CD4-positive, alpha-beta T cell (primary cell): ENCODE measurements at regions not wholly inside any gene's neighbourhood (a gene's known extent, or its start where the extent isn't known, plus 50 kb on each side); places are given as distances from the start of the nearest gene placed in this dataset.

Experiments
- ATAC-seq: fragments of 200-7000 bp; cut with Tn5 transposase; one replicate; pipeline ENCODE4 v1.10.0; 2022; ENCODE audit warnings: mild to moderate bottlenecking; ENCODE audit not compliant: poor library complexity
- CTCF ChIA-PET: fragments of 350-600 bp; sonication (Branson Sonifier 250); formaldehyde crosslinking; loops from one replicate; lab custom pipeline; 2021; ENCODE audit warnings: antibody characterized with exemption, inconsistent platforms; lab: Charles Lee
- POLR2A ChIA-PET: fragments of 350-600 bp; sonication (Branson Sonifier 250); formaldehyde crosslinking; loops from one replicate; lab custom pipeline; 2021; ENCODE audit warnings: antibody characterized with exemption, inconsistent platforms; lab: Charles Lee
- DNase-seq, 14 experiments: peaks; one replicate each; pipeline ENCODE4 v3.0.0-alpha.2; 2013 to 2020; ENCODE audit warnings: mixed read lengths in 2 of 14
- H3K27ac ChIP-seq, 2 donors: one replicate each; pipeline versions ENCODE4 v1.5.1 to v1.7.0; 2013; ENCODE audit warnings: low read length in 2 of 2, low read depth in 1 of 2, mild to moderate bottlenecking in 1 of 2
- H3K27me3 ChIP-seq, 2 experiments: 1 replicate in 1 of 2; 2 replicates in 1 of 2; pipeline versions ENCODE4 v1.6.1 to v1.7.0; 2013; ENCODE audit warnings: low read length in 2 of 2, control low read depth in 1 of 2, mild to moderate bottlenecking in 1 of 2, moderate library complexity in 1 of 2; ENCODE audit not compliant: insufficient read depth in 2 of 2, control insufficient read depth in 1 of 2
- H3K36me3 ChIP-seq: one replicate; pipeline ENCODE4 v1.6.1; 2013; ENCODE audit warnings: low read length, control low read depth; ENCODE audit not compliant: insufficient read depth
- H3K4me1 ChIP-seq: one replicate; pipeline ENCODE4 v1.6.1; 2013; ENCODE audit warnings: low read length, control low read depth; ENCODE audit not compliant: insufficient read depth
- H3K4me3 ChIP-seq: one replicate; pipeline ENCODE4 v1.5.1; 2013; ENCODE audit warnings: mild to moderate bottlenecking, low read length, moderate library complexity
- H3K9me3 ChIP-seq, 2 experiments: 1 replicate in 1 of 2; 2 replicates in 1 of 2; pipeline versions ENCODE4 v1.6.1 to v1.7.0; 2013; ENCODE audit warnings: low read length in 2 of 2, mild to moderate bottlenecking in 2 of 2, control low read depth in 1 of 2, moderate library complexity in 1 of 2; ENCODE audit not compliant: control insufficient read depth in 1 of 2, insufficient read depth in 1 of 2
- H3K27ac Mint-ChIP-seq: one replicate; pipeline ENCODE4 v1.8.0; 2020; ENCODE audit warnings: mixed read lengths
- H3K27me3 Mint-ChIP-seq: one replicate; pipeline ENCODE4 v1.8.0; 2021; ENCODE audit warnings: mixed read lengths
- H3K36me3 Mint-ChIP-seq: one replicate; pipeline ENCODE4 v1.8.0; 2021; ENCODE audit warnings: low read depth, mixed read lengths
- H3K4me1 Mint-ChIP-seq: one replicate; pipeline ENCODE4 v1.8.0; 2021; ENCODE audit warnings: low read depth, mixed read lengths
- H3K4me3 Mint-ChIP-seq: one replicate; pipeline ENCODE4 v1.8.0; 2020; ENCODE audit warnings: mild to moderate bottlenecking, mixed read lengths
- H3K9me3 Mint-ChIP-seq: one replicate; pipeline ENCODE4 v1.8.0; 2020; ENCODE audit warnings: mixed read lengths
- intact Hi-C, 2 experiments: fragments of 100-400 bp; cut with DNase I in 1 of 2; cut with micrococcal nuclease in 1 of 2; formaldehyde crosslinking; loops; one replicate each; pipeline versions ENCODE4 v1.15.1 to v1.9.0; 2023 to 2025; cut with DNase I, micrococcal nuclease
- TF ChIP-seq, protein P1 (sequence below): fragments of 200-600 bp; IDR thresholded peaks from one replicate; pipeline ENCODE4 v1.8.0; 2022; ENCODE audit warnings: antibody characterized with exemption, mild to moderate bottlenecking

DNA sequence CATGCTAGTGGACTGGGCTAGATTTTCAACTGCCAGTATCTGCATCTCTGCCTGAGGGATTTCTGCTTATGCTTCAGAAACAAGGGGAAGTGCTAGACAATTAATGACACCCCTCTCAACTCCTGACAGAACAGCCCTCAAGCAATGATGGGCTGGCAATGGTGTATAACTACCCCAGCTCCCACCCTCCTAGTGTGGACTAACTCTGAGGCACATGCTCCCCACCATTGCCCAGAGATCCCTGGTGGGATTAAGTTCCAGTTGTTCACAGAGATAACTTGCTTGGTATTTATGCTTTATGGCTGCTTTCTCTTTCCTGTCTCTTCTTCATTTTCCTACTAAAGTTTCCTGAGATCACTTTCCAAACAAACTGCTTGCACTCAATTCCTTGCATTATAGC lies 113.5 kb downstream of the RPS24 start:
- DNase-seq (no peak), ATAC-seq (no peak)
- Mint-ChIP-seq H3K9me3 (no peaks in the 10 kb centered on the region), H3K27me3 (peaks cover 15% of the 10 kb centered on the region), H3K27ac (no peak overlapping the region), H3K36me3 (no peaks in the 10 kb centered on the region), H3K4me3 (no peak overlapping the region), H3K4me1 (no peaks in the 10 kb centered on the region)
- Histone ChIP-seq H3K27ac (no peak overlapping the region), H3K36me3 (no peaks in the 10 kb centered on the region), H3K4me1 (no peaks in the 10 kb centered on the region), H3K4me3 (no peak overlapping the region), H3K27me3 (peaks cover 2 to 8% of the 10 kb centered on the region in 2 experiments), H3K9me3 (no peaks in the 10 kb centered on the region)
- TF ChIP-seq, protein P1, sequence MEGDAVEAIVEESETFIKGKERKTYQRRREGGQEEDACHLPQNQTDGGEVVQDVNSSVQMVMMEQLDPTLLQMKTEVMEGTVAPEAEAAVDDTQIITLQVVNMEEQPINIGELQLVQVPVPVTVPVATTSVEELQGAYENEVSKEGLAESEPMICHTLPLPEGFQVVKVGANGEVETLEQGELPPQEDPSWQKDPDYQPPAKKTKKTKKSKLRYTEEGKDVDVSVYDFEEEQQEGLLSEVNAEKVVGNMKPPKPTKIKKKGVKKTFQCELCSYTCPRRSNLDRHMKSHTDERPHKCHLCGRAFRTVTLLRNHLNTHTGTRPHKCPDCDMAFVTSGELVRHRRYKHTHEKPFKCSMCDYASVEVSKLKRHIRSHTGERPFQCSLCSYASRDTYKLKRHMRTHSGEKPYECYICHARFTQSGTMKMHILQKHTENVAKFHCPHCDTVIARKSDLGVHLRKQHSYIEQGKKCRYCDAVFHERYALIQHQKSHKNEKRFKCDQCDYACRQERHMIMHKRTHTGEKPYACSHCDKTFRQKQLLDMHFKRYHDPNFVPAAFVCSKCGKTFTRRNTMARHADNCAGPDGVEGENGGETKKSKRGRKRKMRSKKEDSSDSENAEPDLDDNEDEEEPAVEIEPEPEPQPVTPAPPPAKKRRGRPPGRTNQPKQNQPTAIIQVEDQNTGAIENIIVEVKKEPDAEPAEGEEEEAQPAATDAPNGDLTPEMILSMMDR: no peak
- intact Hi-C loops: no loop called here
- POLR2A ChIA-PET: no interaction called here
- CTCF ChIA-PET: no interaction called here

DNA sequence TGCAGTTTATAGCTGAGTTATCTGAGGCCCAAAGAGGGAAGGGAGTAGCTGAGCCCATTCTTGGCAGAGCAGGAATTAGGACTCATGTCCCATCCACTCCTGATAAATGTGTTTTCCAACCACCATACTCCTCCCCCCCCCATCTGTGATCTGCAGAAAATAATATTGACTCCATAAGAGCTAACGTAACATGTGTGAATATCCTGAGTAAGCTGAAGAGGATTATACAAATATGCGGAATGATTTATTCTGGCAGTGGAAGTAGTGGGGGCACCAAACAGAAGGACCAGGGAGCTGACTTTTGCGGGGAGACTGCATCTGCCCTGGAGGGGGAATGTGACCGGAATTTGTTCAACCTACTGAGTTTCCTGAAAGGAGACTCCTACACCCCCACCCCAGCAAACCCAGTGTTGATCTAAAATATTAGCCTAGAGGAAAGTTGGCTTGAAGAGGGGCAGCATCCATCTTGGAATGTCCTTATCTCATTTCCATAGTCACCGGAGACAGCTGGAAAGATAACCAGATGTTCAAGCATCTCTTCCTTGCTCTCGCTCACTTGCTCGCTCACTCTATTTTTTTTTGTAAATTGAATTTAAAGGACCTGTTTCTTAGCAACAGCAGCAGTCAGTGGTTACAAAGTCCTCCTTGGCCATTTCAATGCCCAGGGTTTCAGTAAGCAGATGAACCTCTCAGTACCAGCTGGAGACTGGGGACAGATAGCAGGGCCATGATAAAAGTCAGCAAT lies 114.7 kb downstream of the RPS24 start:
- no peak overlapping the region for H3K27ac ChIP-seq
- H3K36me3 Mint-ChIP-seq: no peaks in the 10 kb centered on the region
- peaks cover 2 to 8% of the 10 kb centered on the region in 2 experiments for H3K27me3 ChIP-seq
- no peaks in the 10 kb centered on the region for H3K4me1 Mint-ChIP-seq
- no peak overlapping the region for H3K27ac Mint-ChIP-seq
- H3K9me3 ChIP-seq: no peaks in the 10 kb centered on the region
- POLR2A ChIA-PET: no interaction called here
- DNase-seq: no peak
- H3K9me3 Mint-ChIP-seq: no peaks in the 10 kb centered on the region
- no peak for ATAC-seq
- CTCF ChIA-PET: no interaction called here
- no peaks in the 10 kb centered on the region for H3K4me1 ChIP-seq
- intact Hi-C loops: no loop called here
- no peak overlapping the region for H3K4me3 Mint-ChIP-seq
- no peaks in the 10 kb centered on the region for H3K36me3 ChIP-seq
- H3K4me3 ChIP-seq: no peak overlapping the region
- H3K27me3 Mint-ChIP-seq: peaks cover 4% of the 10 kb centered on the region
- TF ChIP-seq, protein P1: no peak

DNA sequence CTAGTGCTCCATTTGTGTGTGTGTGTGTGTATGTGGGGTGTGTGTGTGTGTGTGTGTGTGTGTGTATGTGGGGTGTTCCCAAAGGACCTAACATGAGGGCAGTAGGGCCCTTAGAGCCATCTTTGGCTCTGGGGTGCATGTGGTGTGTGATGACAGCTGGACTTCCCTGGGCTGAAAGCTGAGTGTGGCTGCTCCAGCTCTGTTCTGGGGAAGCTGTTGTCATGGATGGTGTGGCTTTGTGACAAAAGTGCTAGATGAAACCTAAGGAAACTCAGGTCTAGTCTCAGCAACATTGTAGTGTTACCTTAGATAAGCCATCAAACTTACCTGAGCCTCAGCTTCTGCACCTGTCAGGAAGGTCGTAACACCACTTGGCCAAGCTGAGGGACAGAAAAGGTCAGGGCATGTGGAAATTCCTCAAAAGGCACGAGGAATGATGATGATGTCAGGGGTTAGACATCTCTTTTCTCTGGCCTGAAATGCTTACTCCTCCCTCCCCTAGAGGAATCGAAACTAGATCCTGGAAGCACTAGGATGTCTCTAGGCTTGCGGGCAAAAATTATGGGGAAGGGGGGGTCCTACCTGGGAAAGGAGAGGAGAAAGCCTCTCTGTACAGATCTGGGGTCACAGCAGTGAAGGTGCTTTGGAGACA lies 115.4 kb downstream of the RPS24 start:
- TF ChIP-seq, protein P1: no peak
- H3K36me3 Mint-ChIP-seq: no peaks in the 10 kb centered on the region

More for the DNA sequence above, 115.4 kb downstream of the RPS24 start:
- Mint-ChIP-seq H3K9me3 (no peaks in the 10 kb centered on the region), H3K4me3 (no peak overlapping the region), H3K27ac (no peak overlapping the region), H3K4me1 (no peaks in the 10 kb centered on the region), H3K27me3 (no peaks in the 10 kb centered on the region)
- Histone ChIP-seq H3K27ac (no peak overlapping the region), H3K4me3 (no peak overlapping the region), H3K27me3 (peaks cover 2 to 8% of the 10 kb centered on the region in 2 experiments), H3K36me3 (no peaks in the 10 kb centered on the region), H3K9me3 (no peaks in the 10 kb centered on the region), H3K4me1 (no peaks in the 10 kb centered on the region)
- ATAC-seq: no peak
- ChIA-PET POLR2A (no interaction called here), CTCF (no interaction called here)
- DNase-seq: no peak
- intact Hi-C loops: no loop called here
